HepG2 (cell line): ENCODE measurements at regions not wholly inside any gene's neighbourhood (a gene's known extent, or its start where the extent isn't known, plus 50 kb on each side); places are given as distances from the start of the nearest gene placed in this dataset.

Source experiments
- ARID2 ChIP-seq: sonication (generic); formaldehyde crosslinking; IDR thresholded peaks from 2 replicates; pipeline ENCODE4 v1.8.1; 2022; ENCODE audit warnings: mild to moderate bottlenecking, missing genetic modification reagents, borderline replicate concordance
- BCL3 ChIP-seq: sonication (generic); formaldehyde crosslinking; IDR thresholded peaks from 2 replicates; pipeline ENCODE4 v1.5.1; 2020; ENCODE audit warnings: mild to moderate bottlenecking, missing genetic modification reagents, moderate library complexity
- CCDC6 ChIP-seq: sonication (generic); formaldehyde crosslinking; IDR thresholded peaks from 2 replicates; pipeline ENCODE4 v1.8.1; 2022; ENCODE audit warnings: mild to moderate bottlenecking, missing genetic modification reagents, moderate library complexity
- GATA4 ChIP-seq: sonication (generic); IDR thresholded peaks from 2 replicates; pipeline ENCODE4 v1.6.1; 2016; ENCODE audit warnings: antibody characterized with exemption, low read depth, borderline replicate concordance
- MTF2 ChIP-seq: sonication (generic); formaldehyde crosslinking; IDR thresholded peaks from 2 replicates; pipeline ENCODE4 v1.5.0; 2020; ENCODE audit warnings: missing genetic modification reagents, borderline replicate concordance
- SETDB1 ChIP-seq: sonication (generic); formaldehyde crosslinking; IDR thresholded peaks from 2 replicates; pipeline ENCODE4 v1.5.1; 2020; ENCODE audit warnings: missing genetic modification reagents, mild to moderate bottlenecking, borderline replicate concordance
- ZBTB49 ChIP-seq: sonication (generic); formaldehyde crosslinking; IDR thresholded peaks from 2 replicates; pipeline ENCODE4 v1.4.0; 2020; ENCODE audit warnings: missing genetic modification reagents, borderline replicate concordance
- ZNF12 ChIP-seq: sonication (generic); formaldehyde crosslinking; IDR thresholded peaks from 2 replicates; pipeline ENCODE4 v1.5.0; 2020; ENCODE audit warnings: missing genetic modification reagents
- ZNF44 ChIP-seq: sonication (generic); formaldehyde crosslinking; IDR thresholded peaks from 2 replicates; pipeline ENCODE4 v1.5.1; 2020; ENCODE audit warnings: mild to moderate bottlenecking, missing genetic modification reagents
- ZNF646 ChIP-seq: sonication (generic); formaldehyde crosslinking; IDR thresholded peaks from 2 replicates; pipeline ENCODE4 v1.9.0; 2021; ENCODE audit warnings: mild to moderate bottlenecking, missing genetic modification reagents

GRCh38 chr2:139778732-139779131 is 998.5 kb upstream of the NXPH2 start (continued):
- TF ChIP-seq ZBTB49 (CRISPR knock-in tag), result no peak
- TF ChIP-seq CCDC6 (CRISPR knock-in tag), result no peak
- no peak for TF ChIP-seq SETDB1
- TF ChIP-seq ZNF44 (CRISPR knock-in tag), result no peak
- TF ChIP-seq ZNF646, result no peak
- TF ChIP-seq GATA4, result no peak
- no peak for TF ChIP-seq BCL3 (CRISPR knock-in tag)
- no peak for TF ChIP-seq MTF2 (CRISPR knock-in tag)
- no peak for TF ChIP-seq ZNF12 (CRISPR knock-in tag)
- no peak for TF ChIP-seq ARID2 (CRISPR knock-in tag)
